SK-N-SH treated with all-trans-retinoic acid at 6 μM for 48 hours (cell line): ENCODE measurements at regions not wholly inside any gene's neighbourhood (a gene's known extent, or its start where the extent isn't known, plus 50 kb on each side); places are given as distances from the start of the nearest gene placed in this dataset.

Source experiments
- ATAC-seq: fragments of 200-7000 bp; cut with Tn5 transposase; 3 replicates; pipeline ENCODE4 v1.9.1; 2020; ENCODE audit warnings: mild to moderate bottlenecking, moderate library complexity
- ARNTL ChIP-seq: fragments of 450-650 bp; formaldehyde crosslinking; IDR thresholded peaks from 2 replicates; pipeline ENCODE4 v1.5.0; 2020; ENCODE audit warnings: low read depth, mild to moderate bottlenecking, moderate library complexity, borderline replicate concordance
- BACH2 ChIP-seq: fragments of 250-450 bp; sonication (Bioruptor Pico); IDR thresholded peaks from 2 replicates; pipeline ENCODE4 v1.9.0; 2021; ENCODE audit warnings: mild to moderate bottlenecking, borderline replicate concordance
- CREB5 ChIP-seq: fragments of 250-450 bp; sonication (Bioruptor Pico); IDR thresholded peaks from 2 replicates; pipeline ENCODE4 v1.5.1; 2020; ENCODE audit warnings: low read depth, mild to moderate bottlenecking, moderate library complexity
- CSDC2 ChIP-seq: fragments of 250-450 bp; sonication (Bioruptor Pico); IDR thresholded peaks from 2 replicates; pipeline ENCODE4 v1.5.0; 2020; ENCODE audit warnings: mild to moderate bottlenecking, moderate library complexity
- ESRRG ChIP-seq: fragments of 250-450 bp; sonication (Bioruptor Pico); IDR thresholded peaks from 2 replicates; pipeline ENCODE4 v1.6.1; 2021; ENCODE audit warnings: mild to moderate bottlenecking
- GLIS3 ChIP-seq: fragments of 250-450 bp; sonication (Bioruptor Pico); IDR thresholded peaks from 2 replicates; pipeline ENCODE4 v1.5.0; 2020; ENCODE audit warnings: mild to moderate bottlenecking, moderate library complexity
- ISL1 ChIP-seq: fragments of 250-450 bp; sonication (Bioruptor Pico); IDR thresholded peaks from 2 replicates; pipeline ENCODE4 v2.1.2; 2022; ENCODE audit warnings: mild to moderate bottlenecking, moderate library complexity
- OSR1 ChIP-seq: fragments of 250-450 bp; sonication (Bioruptor Pico); IDR thresholded peaks from 2 replicates; pipeline ENCODE4 v1.8.0; 2022; ENCODE audit warnings: moderate library complexity, mild to moderate bottlenecking, inconsistent platforms
- POU6F1 ChIP-seq: fragments of 250-450 bp; sonication (Bioruptor Pico); IDR thresholded peaks from 2 replicates; pipeline ENCODE4 v1.8.0; 2021; ENCODE audit warnings: low read depth, mild to moderate bottlenecking, moderate library complexity, borderline replicate concordance
- PPARA ChIP-seq: fragments of 250-450 bp; sonication (Bioruptor Pico); IDR thresholded peaks from 2 replicates; pipeline ENCODE4 v1.5.0; 2020; ENCODE audit warnings: mild to moderate bottlenecking, borderline replicate concordance
- RARB ChIP-seq: fragments of 250-450 bp; sonication (Bioruptor Pico); IDR thresholded peaks from 2 replicates; pipeline ENCODE4 v1.8.0; 2021; ENCODE audit warnings: mild to moderate bottlenecking, moderate library complexity
- SNAI2 ChIP-seq: fragments of 250-450 bp; sonication (Bioruptor Pico); IDR thresholded peaks from 2 replicates; pipeline ENCODE4 v1.5.0; 2020; ENCODE audit warnings: mild to moderate bottlenecking, moderate library complexity
- TCF4 ChIP-seq: fragments of 250-450 bp; sonication (Bioruptor Pico); IDR thresholded peaks from 2 replicates; pipeline ENCODE4 v1.8.0; 2021; ENCODE audit warnings: mild to moderate bottlenecking, moderate library complexity, borderline replicate concordance
- TOX ChIP-seq: fragments of 250-450 bp; sonication (Bioruptor Pico); IDR thresholded peaks from 2 replicates; pipeline ENCODE4 v1.8.0; 2021; ENCODE audit warnings: mild to moderate bottlenecking, moderate library complexity, borderline replicate concordance
- TSHZ2 ChIP-seq: fragments of 250-450 bp; sonication (Bioruptor Pico); IDR thresholded peaks from 2 replicates; pipeline ENCODE4 v1.5.0; 2020; ENCODE audit warnings: mild to moderate bottlenecking, moderate library complexity
- ZC3H10 ChIP-seq: fragments of 250-450 bp; sonication (Bioruptor Pico); IDR thresholded peaks from 2 replicates; pipeline ENCODE4 v1.5.1; 2021; ENCODE audit warnings: mild to moderate bottlenecking, moderate library complexity
- ZFP3 ChIP-seq: fragments of 250-450 bp; sonication (Bioruptor Pico); IDR thresholded peaks from 2 replicates; pipeline ENCODE4 v1.5.0; 2020; ENCODE audit warnings: mild to moderate bottlenecking, moderate library complexity
- ZNF565 ChIP-seq: fragments of 450-650 bp; formaldehyde crosslinking; conservative IDR thresholded peaks from 2 replicates; pipeline ENCODE4 v1.5.0; 2020; ENCODE audit warnings: low read depth, mild to moderate bottlenecking, moderate library complexity
- ZNF70 ChIP-seq: fragments of 450-650 bp; formaldehyde crosslinking; IDR thresholded peaks from 2 replicates; pipeline ENCODE4 v1.5.0; 2020; ENCODE audit warnings: mild to moderate bottlenecking, moderate library complexity
- ZNF8 ChIP-seq: fragments of 450-650 bp; formaldehyde crosslinking; IDR thresholded peaks from 2 replicates; pipeline ENCODE4 v1.5.0; 2020; ENCODE audit warnings: mild to moderate bottlenecking, moderate library complexity
- TF ChIP-seq, protein P1 (sequence below): fragments of 250-450 bp; sonication (Bioruptor Pico); IDR thresholded peaks from 2 replicates; pipeline ENCODE4 v1.5.1; 2021; ENCODE audit warnings: mild to moderate bottlenecking, moderate library complexity

GRCh38 chr4:111214371-111214770 lies 591.5 kb upstream of the PITX2 start:
- TF ChIP-seq BACH2 (CRISPR knock-in tag), result no peak
- no peak for TF ChIP-seq ZNF565
- TF ChIP-seq ZC3H10 (CRISPR knock-in tag), result no peak
- no peak for TF ChIP-seq POU6F1 (CRISPR knock-in tag)
- TF ChIP-seq TCF4 (CRISPR knock-in tag), result no peak
- no peak for TF ChIP-seq TSHZ2 (CRISPR knock-in tag)
- ATAC-seq, result no peak

DNA sequence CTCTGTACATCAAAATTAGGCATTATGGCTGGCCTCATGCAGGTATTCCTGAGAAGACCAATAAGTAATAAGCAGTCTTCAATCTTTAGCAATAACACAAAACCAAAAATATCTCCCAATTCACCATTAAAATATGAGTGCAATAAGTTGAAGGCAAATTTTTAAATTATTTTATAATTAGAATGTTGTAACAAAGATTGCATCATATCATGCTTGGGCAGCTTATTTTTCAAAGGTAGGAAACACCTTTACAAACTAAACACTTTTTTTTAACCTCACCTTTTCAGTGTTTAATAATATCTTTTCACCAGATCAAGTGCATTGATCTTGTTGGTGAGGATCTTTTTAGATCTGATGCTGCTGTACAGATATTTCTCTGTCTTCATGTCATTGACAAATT lies 592.9 kb upstream of the PITX2 start:
- ATAC-seq, result no peak
- TF ChIP-seq PPARA (no peak), SNAI2 (CRISPR knock-in tag) (no peak), ZFP3 (CRISPR knock-in tag) (no peak), TCF4 (CRISPR knock-in tag) (no peak), CSDC2 (CRISPR knock-in tag) (no peak), ZNF8 (CRISPR knock-in tag) (no peak), ARNTL (no peak), ISL1 (no peak), ZC3H10 (CRISPR knock-in tag) (no peak), BACH2 (CRISPR knock-in tag) (no peak), ZNF565 (no peak), TOX (CRISPR knock-in tag) (no peak), CREB5 (CRISPR knock-in tag) (no peak), GLIS3 (CRISPR knock-in tag) (no peak), POU6F1 (CRISPR knock-in tag) (no peak), ESRRG (CRISPR knock-in tag) (no peak), RARB (CRISPR knock-in tag) (no peak), ZNF70 (CRISPR knock-in tag) (no peak), OSR1 (no peak)
- TF ChIP-seq, protein P1, sequence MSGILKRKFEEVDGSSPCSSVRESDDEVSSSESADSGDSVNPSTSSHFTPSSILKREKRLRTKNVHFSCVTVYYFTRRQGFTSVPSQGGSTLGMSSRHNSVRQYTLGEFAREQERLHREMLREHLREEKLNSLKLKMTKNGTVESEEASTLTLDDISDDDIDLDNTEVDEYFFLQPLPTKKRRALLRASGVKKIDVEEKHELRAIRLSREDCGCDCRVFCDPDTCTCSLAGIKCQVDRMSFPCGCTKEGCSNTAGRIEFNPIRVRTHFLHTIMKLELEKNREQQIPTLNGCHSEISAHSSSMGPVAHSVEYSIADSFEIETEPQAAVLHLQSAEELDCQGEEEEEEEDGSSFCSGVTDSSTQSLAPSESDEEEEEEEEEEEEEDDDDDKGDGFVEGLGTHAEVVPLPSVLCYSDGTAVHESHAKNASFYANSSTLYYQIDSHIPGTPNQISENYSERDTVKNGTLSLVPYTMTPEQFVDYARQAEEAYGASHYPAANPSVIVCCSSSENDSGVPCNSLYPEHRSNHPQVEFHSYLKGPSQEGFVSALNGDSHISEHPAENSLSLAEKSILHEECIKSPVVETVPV (CRISPR knock-in tag), result no peak

DNA sequence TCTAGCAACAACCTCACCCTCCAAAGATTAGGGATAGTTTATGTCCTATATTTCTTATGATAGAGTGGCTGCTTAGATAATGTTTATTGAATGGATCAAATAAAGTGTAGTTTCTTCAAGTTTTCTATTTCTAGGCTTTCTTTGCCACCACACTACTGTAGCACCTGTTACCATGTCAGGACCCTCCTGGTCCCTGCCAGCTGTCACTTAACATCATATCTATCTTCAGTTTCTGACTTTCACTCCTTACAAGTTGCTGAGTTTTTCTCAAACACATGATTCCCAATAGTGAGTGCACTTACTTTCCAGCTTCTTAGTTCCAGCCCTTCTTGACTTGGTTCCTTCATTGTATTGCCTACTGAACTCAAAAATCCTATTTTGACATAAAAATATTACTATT lies 593.9 kb upstream of the PITX2 start:
- no peak for ATAC-seq
- TF ChIP-seq POU6F1 (CRISPR knock-in tag) (no peak), ZNF565 (no peak), CSDC2 (CRISPR knock-in tag) (no peak), TSHZ2 (CRISPR knock-in tag) (no peak), OSR1 (no peak), TCF4 (CRISPR knock-in tag) (no peak), ESRRG (CRISPR knock-in tag) (no peak), ZC3H10 (CRISPR knock-in tag) (no peak), CREB5 (CRISPR knock-in tag) (no peak)
- TF ChIP-seq, protein P1 (CRISPR knock-in tag), result no peak
